H9 (cell line): ENCODE measurements at regions not wholly inside any gene's neighbourhood (a gene's known extent, or its start where the extent isn't known, plus 50 kb on each side); places are given as distances from the start of the nearest gene placed in this dataset.

Experiments
- DNase-seq: peaks from one replicate; pipeline ENCODE4 v3.0.0-alpha.2; 2017
- H2AFZ ChIP-seq: one replicate; pipeline ENCODE4 v1.6.1; 2013; ENCODE audit warnings: mild to moderate bottlenecking, low read length, control low read depth, moderate library complexity
- H2AK5ac ChIP-seq: 2 replicates; pipeline ENCODE4 v1.6.1; 2013; ENCODE audit warnings: low read length, control low read depth, mixed read lengths; ENCODE audit not compliant: insufficient read length
- H2BK120ac ChIP-seq: one replicate; pipeline ENCODE4 v1.6.1; 2013; ENCODE audit warnings: low read depth, mild to moderate bottlenecking, low read length, control low read depth, inconsistent platforms; ENCODE audit not compliant: poor library complexity, severe bottlenecking
- H2BK12ac ChIP-seq: 2 replicates; pipeline ENCODE4 v1.6.1; 2013; ENCODE audit warnings: low read length, control low read depth, mixed read lengths, low read depth; ENCODE audit not compliant: insufficient read length
- H2BK15ac ChIP-seq: 2 replicates; pipeline ENCODE4 v1.6.1; 2013; ENCODE audit warnings: low read depth, low read length, control low read depth
- H2BK20ac ChIP-seq: one replicate; pipeline ENCODE4 v1.6.1; 2013; ENCODE audit warnings: low read depth, mild to moderate bottlenecking, low read length, control low read depth, inconsistent platforms; ENCODE audit not compliant: poor library complexity, severe bottlenecking
- H2BK5ac ChIP-seq: 2 replicates; pipeline ENCODE4 v1.6.1; 2013; ENCODE audit warnings: low read length, control low read depth, mixed read lengths; ENCODE audit not compliant: insufficient read length
- H3K14ac ChIP-seq: 2 replicates; pipeline ENCODE4 v1.6.1; 2013; ENCODE audit warnings: low read length, control low read depth; ENCODE audit not compliant: insufficient read depth
- H3K18ac ChIP-seq: 2 replicates; pipeline ENCODE4 v1.6.1; 2013; ENCODE audit warnings: low read depth, mild to moderate bottlenecking, mixed read lengths, low read length, control low read depth; ENCODE audit not compliant: insufficient read length
- H3K23ac ChIP-seq: 2 replicates; pipeline ENCODE4 v1.6.1; 2013; ENCODE audit warnings: low read length, control low read depth, mixed read lengths, low read depth; ENCODE audit not compliant: insufficient read length
- H3K23me2 ChIP-seq: 2 replicates; pipeline ENCODE4 v1.6.1; 2013; ENCODE audit warnings: low read depth, mild to moderate bottlenecking, mixed read lengths, low read length, control low read depth; ENCODE audit not compliant: insufficient read length, poor library complexity, severe bottlenecking
- H3K27ac ChIP-seq: 2 replicates; pipeline ENCODE4 v1.5.1; 2013; ENCODE audit warnings: low read length, control low read depth, mixed read lengths, low read depth; ENCODE audit not compliant: insufficient read length
- H3K27me3 ChIP-seq: 2 replicates; pipeline ENCODE4 v1.6.1; 2013; ENCODE audit warnings: low read length, control low read depth, inconsistent platforms; ENCODE audit not compliant: insufficient read depth
- H3K4ac ChIP-seq: 2 replicates; pipeline ENCODE4 v1.6.1; 2013; ENCODE audit warnings: low read depth, mild to moderate bottlenecking, control low read depth, inconsistent platforms, low read length, moderate library complexity
- H3K4me1 ChIP-seq: 2 replicates; pipeline ENCODE4 v1.6.1; 2013; ENCODE audit warnings: low read length, control low read depth, inconsistent platforms; ENCODE audit not compliant: insufficient read depth
- H3K4me2 ChIP-seq: 2 replicates; pipeline ENCODE4 v1.6.1; 2013; ENCODE audit warnings: low read length, control low read depth, mixed read lengths; ENCODE audit not compliant: insufficient read length, insufficient read depth
- H3K56ac ChIP-seq: 2 replicates; pipeline ENCODE4 v1.6.1; 2013; ENCODE audit warnings: low read depth, mild to moderate bottlenecking, mixed read lengths, low read length, control low read depth; ENCODE audit not compliant: insufficient read length
- H3K79me1 ChIP-seq: 2 replicates; pipeline ENCODE4 v1.6.1; 2013; ENCODE audit warnings: low read depth, mild to moderate bottlenecking, moderate library complexity, low read length, control low read depth, inconsistent platforms; ENCODE audit not compliant: insufficient read depth, poor library complexity, severe bottlenecking
- H3K79me2 ChIP-seq: 2 replicates; pipeline ENCODE4 v1.6.1; 2013; ENCODE audit warnings: low read length, control low read depth, inconsistent platforms; ENCODE audit not compliant: insufficient read depth
- H3K9ac ChIP-seq: 2 replicates; pipeline ENCODE4 v1.6.1; 2013; ENCODE audit warnings: low read length, control low read depth, mixed read lengths; ENCODE audit not compliant: insufficient read length; ENCODE audit errors: extremely low read depth
- H3K9me3 ChIP-seq: one replicate; pipeline ENCODE4 v1.6.1; 2013; ENCODE audit warnings: low read depth, low read length, inconsistent platforms; ENCODE audit not compliant: control insufficient read depth
- H3T11ph ChIP-seq: one replicate; pipeline ENCODE4 v1.6.1; 2013; ENCODE audit warnings: mild to moderate bottlenecking, low read length, control low read depth, inconsistent platforms
- H4K20me1 ChIP-seq: one replicate; pipeline ENCODE4 v1.6.1; 2013; ENCODE audit not compliant: control insufficient read depth, insufficient read length, insufficient read depth
- H4K5ac ChIP-seq: 2 replicates; pipeline ENCODE4 v1.6.1; 2013; ENCODE audit warnings: low read depth, mild to moderate bottlenecking, mixed read lengths, low read length, control low read depth; ENCODE audit not compliant: insufficient read length
- H4K8ac ChIP-seq: replicated peaks from 2 replicates; pipeline ENCODE4 v1.6.1; 2013; ENCODE audit warnings: low read length, control low read depth, mixed read lengths, low read depth; ENCODE audit not compliant: insufficient read length
- H4K91ac ChIP-seq: 2 replicates; pipeline ENCODE4 v1.6.1; 2013; ENCODE audit warnings: low read depth, mild to moderate bottlenecking, moderate library complexity, mixed read lengths, low read length, control low read depth; ENCODE audit not compliant: insufficient read length
- H3K27ac Mint-ChIP-seq, 3 experiments: 2 replicates in 2 of 3; 3 replicates in 1 of 3; pipeline ENCODE4 v1.8.0; 2020 to 2021; ENCODE audit warnings: mixed read lengths in 3 of 3, mild to moderate bottlenecking in 1 of 3, moderate library complexity in 1 of 3
- H3K27me3 Mint-ChIP-seq: 2 replicates; pipeline ENCODE4 v1.8.0; 2021; ENCODE audit warnings: low read depth, mild to moderate bottlenecking, moderate library complexity, mixed read lengths
- H3K36me3 Mint-ChIP-seq, 3 experiments: 2 replicates in 2 of 3; 3 replicates in 1 of 3; pipeline ENCODE4 v1.8.0; 2020 to 2021; ENCODE audit warnings: low read depth in 3 of 3, mixed read lengths in 3 of 3; ENCODE audit not compliant: insufficient read depth in 1 of 3
- H3K4me1 Mint-ChIP-seq, 2 experiments: 2 replicates each; pipeline ENCODE4 v1.8.0; 2020; ENCODE audit warnings: mixed read lengths in 2 of 2
- H3K4me3 Mint-ChIP-seq, 2 experiments: 2 replicates in 1 of 2; 3 replicates in 1 of 2; pipeline ENCODE4 v1.8.0; 2020 to 2021; ENCODE audit warnings: mild to moderate bottlenecking in 2 of 2, mixed read lengths in 2 of 2, moderate library complexity in 1 of 2
- H3K9me3 Mint-ChIP-seq, 2 experiments: 2 replicates in 1 of 2; 3 replicates in 1 of 2; pipeline ENCODE4 v1.8.0; 2020; ENCODE audit warnings: mild to moderate bottlenecking in 2 of 2, mixed read lengths in 2 of 2, moderate library complexity in 1 of 2
- WGBS: extraction: QIAGEN DNeasy Blood & Tissue Kit; methylation state at CpG from one replicate; pipeline ENCODE4 v1.1.7; 2013; ENCODE audit warnings: missing lambda C conversion rate, low lambda C conversion rate, mixed read lengths; ENCODE audit not compliant: insufficient read length; ENCODE audit errors: extremely low coverage; 5-methylcytosine and 5-hydroxymethylcytosine counted together
- TF ChIP-seq, protein P1 (sequence below): fragments of 200-600 bp; sonication (generic); conservative IDR thresholded peaks from 3 replicates; pipeline ENCODE4 v1.8.0; 2021; ENCODE audit warnings: antibody characterized with exemption, mild to moderate bottlenecking

DNA sequence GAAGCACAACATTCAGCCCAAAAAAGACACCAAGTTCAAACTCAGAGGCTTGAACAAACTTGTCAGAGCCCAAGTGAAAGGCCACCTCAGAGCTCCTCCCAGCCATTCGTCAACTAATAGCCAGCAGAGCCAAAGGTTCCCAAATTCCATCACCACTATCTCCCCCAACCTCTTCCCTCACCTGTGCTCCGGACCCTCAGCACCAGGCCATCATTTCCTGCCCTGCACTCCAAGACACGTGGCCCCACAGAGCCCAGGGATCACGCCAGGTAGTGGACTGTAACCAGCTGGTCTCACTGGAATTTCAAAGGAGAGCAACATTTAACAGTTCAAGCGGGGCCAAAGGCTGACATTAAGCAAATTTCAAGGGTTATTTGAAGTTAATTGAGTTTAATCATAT, 245.2 kb upstream of the IGF1R start:
- no peaks in the 10 kb centered on the region for H3K79me1 ChIP-seq
- H3K4me3 Mint-ChIP-seq: no peak overlapping the region
- H3K4me1 ChIP-seq: no peaks in the 10 kb centered on the region

More for the DNA sequence above, 245.2 kb upstream of the IGF1R start:
- 0 out of 7 replicates have a peak, but pooled peaks cover 0 to 3% (median 0%) of the 10 kb centered on the region in 3 experiments for H3K36me3 Mint-ChIP-seq
- Histone ChIP-seq H4K91ac (no peak overlapping the region), H4K5ac (no peak overlapping the region), H4K20me1 (no peaks in the 10 kb centered on the region), H2AFZ (no peak overlapping the region), H2BK15ac (no peak overlapping the region), H3K23ac (no peak overlapping the region), H3K9ac (no peak overlapping the region), H3T11ph (no peak overlapping the region), H2BK120ac (no peak overlapping the region), H3K9me3 (no peaks in the 10 kb centered on the region), H3K79me2 (no peaks in the 10 kb centered on the region), H3K23me2 (no peaks in the 10 kb centered on the region), H3K56ac (no peak overlapping the region), H2BK5ac (no peak overlapping the region), H4K8ac (no peak overlapping the region), H2AK5ac (no peak overlapping the region), H3K4me2 (no peak overlapping the region), H3K18ac (no peak overlapping the region), H2BK20ac (no peak overlapping the region), H3K4ac (no peak overlapping the region), H3K27me3 (no peaks in the 10 kb centered on the region), H2BK12ac (no peak overlapping the region), H3K14ac (no peak overlapping the region), H3K27ac (no peak overlapping the region)
- DNase-seq: no peak
- WGBS: no CpG with 5 or more reads among the region's 5 CpGs
- H3K9me3 Mint-ChIP-seq: peaks cover 0 to 4% of the 10 kb centered on the region in 2 experiments; a peak in 2 of 5 replicates
- peaks cover 11% of the 10 kb centered on the region; the same call in 1 of the 2 replicates for H3K27me3 Mint-ChIP-seq
- TF ChIP-seq, protein P1, sequence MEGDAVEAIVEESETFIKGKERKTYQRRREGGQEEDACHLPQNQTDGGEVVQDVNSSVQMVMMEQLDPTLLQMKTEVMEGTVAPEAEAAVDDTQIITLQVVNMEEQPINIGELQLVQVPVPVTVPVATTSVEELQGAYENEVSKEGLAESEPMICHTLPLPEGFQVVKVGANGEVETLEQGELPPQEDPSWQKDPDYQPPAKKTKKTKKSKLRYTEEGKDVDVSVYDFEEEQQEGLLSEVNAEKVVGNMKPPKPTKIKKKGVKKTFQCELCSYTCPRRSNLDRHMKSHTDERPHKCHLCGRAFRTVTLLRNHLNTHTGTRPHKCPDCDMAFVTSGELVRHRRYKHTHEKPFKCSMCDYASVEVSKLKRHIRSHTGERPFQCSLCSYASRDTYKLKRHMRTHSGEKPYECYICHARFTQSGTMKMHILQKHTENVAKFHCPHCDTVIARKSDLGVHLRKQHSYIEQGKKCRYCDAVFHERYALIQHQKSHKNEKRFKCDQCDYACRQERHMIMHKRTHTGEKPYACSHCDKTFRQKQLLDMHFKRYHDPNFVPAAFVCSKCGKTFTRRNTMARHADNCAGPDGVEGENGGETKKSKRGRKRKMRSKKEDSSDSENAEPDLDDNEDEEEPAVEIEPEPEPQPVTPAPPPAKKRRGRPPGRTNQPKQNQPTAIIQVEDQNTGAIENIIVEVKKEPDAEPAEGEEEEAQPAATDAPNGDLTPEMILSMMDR: no peak
- H3K4me1 Mint-ChIP-seq: peaks cover 0 to under 1% of the 10 kb centered on the region in 2 experiments; a peak in 1 of 4 replicates
- H3K27ac Mint-ChIP-seq: no peak overlapping the region
